ENCODE measurements at regions not wholly inside any gene's neighbourhood (a gene's known extent, or its start where the extent isn't known, plus 50 kb on each side); places are given as distances from the start of the nearest gene placed in this dataset.

DNA sequence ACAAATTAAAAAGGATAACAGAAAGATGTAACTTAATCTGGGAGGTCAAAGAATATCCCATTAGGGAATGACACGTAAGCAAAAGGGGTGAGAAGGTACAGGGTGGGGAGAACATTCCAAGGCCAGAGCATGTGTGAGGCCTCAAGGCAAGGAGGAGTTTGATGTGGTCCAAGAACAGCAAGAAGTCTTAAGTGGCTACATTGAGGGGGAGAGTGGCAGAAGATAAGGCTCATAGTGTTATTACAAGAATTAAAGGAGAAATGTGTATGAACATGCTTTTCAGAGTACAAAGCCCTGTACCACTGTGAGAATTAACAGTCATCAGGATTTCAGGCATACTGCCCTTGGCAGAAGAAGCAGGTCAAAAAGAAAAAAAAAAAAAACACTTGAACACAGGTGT is 174.4 kb upstream of the ERBB4 start:
- no peaks in the 10 kb centered on the region for H3K4me1 ChIP-seq (ENCODE audit: control insufficient read depth, extremely low read depth, insufficient read depth, low read length)
- POLR2A ChIA-PET, result no interaction called here
- H3K4me3 ChIP-seq (replicated peaks in 1 of 3; ENCODE audit: insufficient read depth in 1 of 3, low read depth in 1 of 3, low read length in 3 of 3), result no peak overlapping the region
- no peaks in the 10 kb centered on the region for H3K9me1 ChIP-seq (replicated peaks; ENCODE audit: control insufficient read depth, extremely low read depth, insufficient read depth, low read length)
- FAIRE-seq (no peak), DNase-seq (ENCODE audit: low read depth, low spot score) (no peak)
- no peak overlapping the region for H3K27ac ChIP-seq (ENCODE audit: insufficient read depth, low read depth, low read length)
- dilution Hi-C loops (cut with MboI; ENCODE audit: extremely low pct_ligation_motif_present, low sequenced_read_pairs), result no loop called here
- no TSS peak for BruUV-seq (replicated peaks)
- H3K4me2 ChIP-seq (ENCODE audit: insufficient read depth, low read length), result no peak overlapping the region
- intact Hi-C loops (cut with micrococcal nuclease), result no loop called here
- H3K9ac ChIP-seq (replicated peaks; ENCODE audit: extremely low read depth, insufficient read depth, low read length), result no peak overlapping the region
- no peak overlapping the region for H2AFZ ChIP-seq (ENCODE audit: low read depth, low read length)
- H3K27me3 ChIP-seq (ENCODE audit: control insufficient read depth in 2 of 2, insufficient read depth in 2 of 2, low read length in 2 of 2), result no peaks in the 10 kb centered on the region
- TF ChIP-seq, protein P1, sequence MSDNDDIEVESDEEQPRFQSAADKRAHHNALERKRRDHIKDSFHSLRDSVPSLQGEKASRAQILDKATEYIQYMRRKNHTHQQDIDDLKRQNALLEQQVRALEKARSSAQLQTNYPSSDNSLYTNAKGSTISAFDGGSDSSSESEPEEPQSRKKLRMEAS (IDR thresholded peaks at IDR 0.05; ENCODE audit: insufficient read depth, insufficient read length), result no peak
- TF ChIP-seq, protein P2, sequence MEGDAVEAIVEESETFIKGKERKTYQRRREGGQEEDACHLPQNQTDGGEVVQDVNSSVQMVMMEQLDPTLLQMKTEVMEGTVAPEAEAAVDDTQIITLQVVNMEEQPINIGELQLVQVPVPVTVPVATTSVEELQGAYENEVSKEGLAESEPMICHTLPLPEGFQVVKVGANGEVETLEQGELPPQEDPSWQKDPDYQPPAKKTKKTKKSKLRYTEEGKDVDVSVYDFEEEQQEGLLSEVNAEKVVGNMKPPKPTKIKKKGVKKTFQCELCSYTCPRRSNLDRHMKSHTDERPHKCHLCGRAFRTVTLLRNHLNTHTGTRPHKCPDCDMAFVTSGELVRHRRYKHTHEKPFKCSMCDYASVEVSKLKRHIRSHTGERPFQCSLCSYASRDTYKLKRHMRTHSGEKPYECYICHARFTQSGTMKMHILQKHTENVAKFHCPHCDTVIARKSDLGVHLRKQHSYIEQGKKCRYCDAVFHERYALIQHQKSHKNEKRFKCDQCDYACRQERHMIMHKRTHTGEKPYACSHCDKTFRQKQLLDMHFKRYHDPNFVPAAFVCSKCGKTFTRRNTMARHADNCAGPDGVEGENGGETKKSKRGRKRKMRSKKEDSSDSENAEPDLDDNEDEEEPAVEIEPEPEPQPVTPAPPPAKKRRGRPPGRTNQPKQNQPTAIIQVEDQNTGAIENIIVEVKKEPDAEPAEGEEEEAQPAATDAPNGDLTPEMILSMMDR (IDR thresholded peaks at IDR 0.05; ENCODE audit: extremely low read depth in 1 of 2, insufficient read depth in 1 of 2, low read depth in 1 of 2, low read length in 2 of 2), result no peak
- TF ChIP-seq FOS (IDR thresholded peaks at IDR 0.05; ENCODE audit: borderline replicate concordance, insufficient read depth, low read length) (no peak), GATA2 (IDR thresholded peaks at IDR 0.05; ENCODE audit: insufficient read depth, insufficient read length, low read depth, low read length) (no peak), MYC (IDR thresholded peaks at IDR 0.05; ENCODE audit: low read depth, low read length) (no peak)
- no peaks in the 10 kb centered on the region for H4K20me1 ChIP-seq (replicated peaks; ENCODE audit: control insufficient read depth, extremely low read depth, insufficient read depth, low read length)
- H3K79me2 ChIP-seq (ENCODE audit: control insufficient read depth, insufficient read depth, low read length), result no peaks in the 10 kb centered on the region
- H3K36me3 ChIP-seq (ENCODE audit: control insufficient read depth in 2 of 2, extremely low read depth in 1 of 2, insufficient read depth in 2 of 2, low read length in 2 of 2), result no peaks in the 10 kb centered on the region
- H3K9me3 ChIP-seq (replicated peaks; ENCODE audit: control insufficient read depth, insufficient read depth, low read length), result no peaks in the 10 kb centered on the region
- CTCF ChIA-PET, result no interaction called here

DNA sequence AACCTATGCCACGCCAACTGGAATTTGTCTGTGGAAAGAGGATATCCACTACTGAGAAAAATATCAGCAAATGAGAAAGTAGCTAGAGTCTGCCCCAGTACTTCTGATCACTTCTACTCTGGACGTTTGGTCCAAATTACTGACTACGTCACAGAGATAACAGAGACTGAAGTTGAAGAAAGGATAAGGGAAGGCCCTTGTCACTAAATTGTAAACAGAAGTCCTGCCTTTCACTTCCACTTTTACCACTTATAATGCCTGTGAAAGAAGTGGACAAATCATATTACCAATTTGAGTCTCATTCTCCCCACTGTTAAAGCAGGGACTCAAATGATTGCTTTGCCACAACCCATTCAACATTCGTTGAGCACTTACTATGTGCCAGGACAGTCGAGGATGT is 173.9 kb upstream of the ERBB4 start:
- no peak for TF ChIP-seq EZH2 (IDR thresholded peaks at IDR 0.05; ENCODE audit: borderline replicate concordance, low read depth, low read length, severe bottlenecking)
- TF ChIP-seq JUN (IDR thresholded peaks at IDR 0.05; ENCODE audit: borderline replicate concordance, insufficient read depth, insufficient read length, low read depth), result no peak
- TF ChIP-seq MYC (IDR thresholded peaks at IDR 0.05; ENCODE audit: low read depth, low read length), result no peak
- TF ChIP-seq GATA2 (IDR thresholded peaks at IDR 0.05; ENCODE audit: insufficient read depth, insufficient read length, low read depth, low read length), result no peak
- TF ChIP-seq POLR2A (IDR thresholded peaks at IDR 0.05; ENCODE audit: low read depth, low read length), result no peak
- no peak for TF ChIP-seq POLR2AphosphoS5 (IDR thresholded peaks at IDR 0.05; ENCODE audit: insufficient read depth, low read depth, low read length)
- no peak for TF ChIP-seq FOS (IDR thresholded peaks at IDR 0.05; ENCODE audit: borderline replicate concordance, insufficient read depth, low read length)
- TF ChIP-seq, protein P2 (IDR thresholded peaks at IDR 0.05; ENCODE audit: extremely low read depth in 1 of 2, insufficient read depth in 1 of 2, low read depth in 1 of 2, low read length in 2 of 2), result no peak
- TF ChIP-seq, protein P1 (IDR thresholded peaks at IDR 0.05; ENCODE audit: insufficient read depth, insufficient read length), result no peak
- CTCF ChIA-PET, result no interaction called here
- Histone ChIP-seq H3K27ac (ENCODE audit: insufficient read depth, low read depth, low read length) (no peak overlapping the region), H3K4me3 (replicated peaks in 1 of 3; ENCODE audit: insufficient read depth in 1 of 3, low read depth in 1 of 3, low read length in 3 of 3) (no peak overlapping the region), H4K20me1 (replicated peaks; ENCODE audit: control insufficient read depth, extremely low read depth, insufficient read depth, low read length) (no peaks in the 10 kb centered on the region), H3K4me1 (ENCODE audit: control insufficient read depth, extremely low read depth, insufficient read depth, low read length) (no peaks in the 10 kb centered on the region), H3K4me2 (ENCODE audit: insufficient read depth, low read length) (no peak overlapping the region), H3K9ac (replicated peaks; ENCODE audit: extremely low read depth, insufficient read depth, low read length) (no peak overlapping the region), H3K27me3 (ENCODE audit: control insufficient read depth in 2 of 2, insufficient read depth in 2 of 2, low read length in 2 of 2) (no peaks in the 10 kb centered on the region), H3K79me2 (ENCODE audit: control insufficient read depth, insufficient read depth, low read length) (no peaks in the 10 kb centered on the region), H3K9me1 (replicated peaks; ENCODE audit: control insufficient read depth, extremely low read depth, insufficient read depth, low read length) (no peaks in the 10 kb centered on the region), H3K36me3 (ENCODE audit: control insufficient read depth in 2 of 2, extremely low read depth in 1 of 2, insufficient read depth in 2 of 2, low read length in 2 of 2) (no peaks in the 10 kb centered on the region), H2AFZ (ENCODE audit: low read depth, low read length) (no peak overlapping the region), H3K9me3 (replicated peaks; ENCODE audit: control insufficient read depth, insufficient read depth, low read length) (no peaks in the 10 kb centered on the region)
- intact Hi-C loops (cut with micrococcal nuclease), result no loop called here
- POLR2A ChIA-PET, result no interaction called here
- DNase-seq (ENCODE audit: low read depth, low spot score), result no peak
- no peak for FAIRE-seq
- dilution Hi-C loops (cut with MboI; ENCODE audit: extremely low pct_ligation_motif_present, low sequenced_read_pairs), result no loop called here
- no TSS peak for BruUV-seq (replicated peaks)
